Muscle of leg (tissue), 3 donors: ENCODE measurements at regions not wholly inside any gene's neighbourhood (a gene's known extent, or its start where the extent isn't known, plus 50 kb on each side); places are given as distances from the start of the nearest gene placed in this dataset.
"Not testable (repeated sequence)": the region's sequence is repeated elsewhere in the genome, so short reads cannot be mapped to it uniquely, and the experiment has no call there.

ENCODE experiments used
- DNase-seq: peaks from one replicate; pipeline ENCODE4 v3.0.0; 2013
- H3K27ac ChIP-seq: one replicate; pipeline ENCODE4 v1.5.1; 2013; ENCODE audit warnings: mild to moderate bottlenecking, low read length, control low read depth
- H3K27me3 ChIP-seq: one replicate; pipeline ENCODE4 v1.6.1; 2013; ENCODE audit warnings: low read length; ENCODE audit not compliant: control insufficient read depth, insufficient read depth
- H3K36me3 ChIP-seq: one replicate; pipeline ENCODE4 v1.6.1; 2013; ENCODE audit warnings: low read length; ENCODE audit not compliant: control insufficient read depth, insufficient read depth
- H3K4me1 ChIP-seq: one replicate; pipeline ENCODE4 v1.6.1; 2013; ENCODE audit warnings: low read length; ENCODE audit not compliant: control insufficient read depth, insufficient read depth
- H3K4me3 ChIP-seq: one replicate; pipeline ENCODE4 v1.5.1; 2013; ENCODE audit warnings: low read length, control low read depth
- H3K9me3 ChIP-seq: replicated peaks from 2 replicates; pipeline ENCODE4 v1.6.1; 2013; ENCODE audit warnings: low read depth, low read length; ENCODE audit not compliant: control insufficient read depth
- WGBS: methylation state at CpG from one replicate; pipeline ENCODE4 v1.1.5; 2013; ENCODE audit warnings: missing lambda C conversion rate; ENCODE audit not compliant: insufficient coverage; 5-methylcytosine and 5-hydroxymethylcytosine counted together

DNA sequence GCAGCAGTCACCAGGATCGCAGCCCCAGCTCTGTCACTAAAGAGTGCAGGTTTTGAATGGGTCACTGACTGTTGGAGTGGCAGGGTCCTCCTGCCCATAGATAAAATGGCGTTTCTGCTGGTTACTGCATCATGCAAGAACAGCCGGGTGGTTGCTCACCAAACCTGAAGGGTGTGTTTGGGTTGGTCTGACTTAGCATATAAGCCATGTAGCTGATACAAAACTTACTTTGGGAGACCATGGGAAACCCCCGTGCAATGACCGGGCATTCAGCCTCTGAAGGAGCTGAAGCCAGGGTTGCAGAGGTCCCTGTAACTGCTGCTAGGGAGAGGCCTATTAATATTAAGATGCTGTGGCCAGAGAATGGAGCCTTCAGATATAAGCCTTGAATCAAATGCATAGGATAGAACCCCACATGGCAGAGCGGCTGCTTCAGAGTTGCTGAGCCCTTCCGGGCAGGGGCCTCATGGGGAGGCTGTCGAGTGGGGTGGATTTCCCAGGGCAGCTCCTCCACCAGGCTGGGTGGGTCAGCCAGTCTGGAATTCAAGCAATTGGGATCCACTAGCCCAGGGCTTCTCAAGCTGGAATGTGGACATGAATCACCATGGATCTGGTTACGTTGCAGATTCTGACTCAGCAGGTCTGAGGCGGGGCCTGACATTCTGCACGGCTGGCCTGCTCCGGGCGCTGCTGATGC lies 70.9 kb upstream of the CTBP2 start:
- WGBS, result 77% methylated on average over 13 of the region's 13 CpGs
- no peaks in the 10 kb centered on the region for H3K9me3 ChIP-seq
- H3K36me3 ChIP-seq, result no peaks in the 10 kb centered on the region
- no peak for DNase-seq
- peaks cover 4% of the 10 kb centered on the region for H3K4me1 ChIP-seq
- no peak overlapping the region for H3K4me3 ChIP-seq
- no peak overlapping the region for H3K27ac ChIP-seq
- H3K27me3 ChIP-seq, result no peaks in the 10 kb centered on the region

DNA sequence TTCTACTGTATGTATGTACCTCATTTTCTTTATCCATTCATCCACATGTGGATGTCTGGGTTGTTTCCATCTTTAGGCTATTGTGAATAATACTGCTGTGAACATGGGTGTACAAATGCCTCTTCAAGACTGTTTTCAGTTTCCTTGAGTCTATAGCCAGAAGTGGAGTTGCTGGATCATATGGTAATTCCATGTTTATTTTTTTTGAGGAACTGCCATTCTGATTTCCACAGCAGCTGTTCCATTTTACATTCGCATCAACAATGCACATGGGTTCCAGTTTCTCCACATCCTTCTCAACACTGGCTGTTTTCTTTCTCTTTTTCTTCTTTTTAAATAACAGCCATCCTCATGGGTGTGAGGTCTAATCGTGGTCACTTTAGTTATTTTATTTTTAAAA lies 69.9 kb upstream of the CTBP2 start:
- Histone ChIP-seq H3K4me1 (peaks cover 4% of the 10 kb centered on the region), H3K4me3 (no peak overlapping the region), H3K27me3 (no peaks in the 10 kb centered on the region), H3K9me3 (no peaks in the 10 kb centered on the region), H3K27ac (no peak overlapping the region), H3K36me3 (no peaks in the 10 kb centered on the region)
- DNase-seq, result no peak
- no CpG with 5 or more reads among the region's 2 CpGs for WGBS

DNA sequence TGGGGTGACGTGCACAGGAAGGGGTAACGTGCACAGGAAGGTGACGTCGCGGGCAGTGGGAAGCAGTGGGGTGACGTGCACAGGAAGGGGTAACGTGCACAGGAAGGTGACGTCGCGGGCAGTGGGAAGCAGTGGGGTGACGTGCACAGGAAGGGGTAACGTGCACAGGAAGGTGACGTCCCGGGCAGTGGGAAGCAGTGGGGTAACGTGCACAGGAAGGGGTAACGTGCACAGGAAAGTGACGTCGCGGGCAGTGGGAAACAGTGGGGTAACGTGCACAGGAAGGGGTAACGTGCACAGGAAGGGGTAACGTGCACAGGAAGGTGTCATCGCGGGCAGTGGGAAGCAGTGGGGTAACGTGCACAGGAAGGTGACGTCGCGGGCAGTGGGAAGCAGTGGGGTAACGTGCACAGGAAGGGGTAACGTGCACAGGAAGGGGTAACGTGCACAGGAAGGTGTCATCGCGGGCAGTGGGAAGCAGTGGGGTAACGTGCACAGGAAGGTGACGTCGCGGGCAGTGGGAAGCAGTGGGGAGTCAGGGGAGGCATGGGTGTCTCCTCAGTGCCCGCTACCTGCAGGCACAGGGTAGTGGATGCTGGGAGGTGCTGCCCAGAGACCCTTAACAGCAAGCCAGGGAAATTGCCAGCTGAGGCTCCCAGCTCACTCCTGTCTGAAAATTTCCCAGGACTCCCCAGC lies 68.0 kb upstream of the CTBP2 start:
- not testable (repeated sequence) for H3K4me3 ChIP-seq, H3K4me1 ChIP-seq, H3K27me3 ChIP-seq, H3K9me3 ChIP-seq, H3K36me3 ChIP-seq, H3K27ac ChIP-seq, DNase-seq
- 89% methylated on average over 14 of the region's 38 CpGs for whole genome bisulfite sequencing

DNA sequence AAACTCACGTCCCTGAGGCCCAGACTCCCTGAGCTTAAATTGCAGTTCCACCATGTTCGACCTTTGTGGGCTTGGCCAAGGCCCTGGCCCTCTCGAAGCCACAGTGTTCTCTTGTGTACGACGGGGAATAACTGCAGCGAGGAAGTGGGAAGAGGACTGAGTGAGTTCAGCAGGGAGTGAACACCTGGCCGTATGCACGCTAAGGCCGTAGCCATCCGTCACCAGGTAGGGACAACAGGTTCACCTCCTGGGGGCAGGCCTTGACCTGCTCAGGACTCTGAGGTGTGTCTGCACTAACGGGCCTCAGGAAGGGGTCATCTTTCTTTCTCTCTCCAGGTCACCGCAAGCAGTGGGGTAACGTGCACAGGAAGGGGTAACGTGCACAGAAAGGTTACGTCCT lies 67.2 kb upstream of the CTBP2 start:
- Histone ChIP-seq H3K27me3 (peaks cover 2% of the 10 kb centered on the region), H3K4me3 (no peak overlapping the region), H3K27ac (no peak overlapping the region), H3K4me1 (peaks cover 4% of the 10 kb centered on the region), H3K9me3 (no peaks in the 10 kb centered on the region), H3K36me3 (no peaks in the 10 kb centered on the region)
- DNase-seq, result no peak
- WGBS, result 78% methylated on average over 12 of the region's 15 CpGs

DNA sequence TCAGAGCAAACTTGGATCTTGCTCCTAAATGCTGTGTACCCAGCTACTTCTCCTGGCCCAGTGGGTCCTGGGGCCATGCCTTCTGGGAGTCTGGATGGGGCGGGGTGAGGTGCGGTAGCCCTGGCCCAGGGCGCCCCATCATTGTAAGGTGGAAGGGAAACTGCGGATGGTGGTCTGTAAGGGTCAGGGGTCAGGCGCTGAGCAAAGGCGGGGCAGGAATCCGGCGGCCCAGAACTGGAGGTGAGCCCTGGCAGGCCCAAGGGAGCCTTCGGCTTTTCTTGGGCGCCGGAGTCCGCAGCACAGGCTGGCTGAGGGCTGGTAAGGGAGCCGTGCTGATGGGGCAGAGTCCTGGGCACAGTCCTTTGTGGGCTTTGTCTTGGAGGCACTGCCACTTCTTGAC lies 66.5 kb upstream of the CTBP2 start:
- Histone ChIP-seq H3K4me1 (peaks cover 4% of the 10 kb centered on the region), H3K36me3 (no peaks in the 10 kb centered on the region), H3K27ac (no peak overlapping the region), H3K4me3 (no peak overlapping the region), H3K9me3 (no peaks in the 10 kb centered on the region), H3K27me3 (peaks cover 3% of the 10 kb centered on the region)
- 92% methylated on average over 13 of the region's 13 CpGs for WGBS
- no peak for DNase-seq

DNA sequence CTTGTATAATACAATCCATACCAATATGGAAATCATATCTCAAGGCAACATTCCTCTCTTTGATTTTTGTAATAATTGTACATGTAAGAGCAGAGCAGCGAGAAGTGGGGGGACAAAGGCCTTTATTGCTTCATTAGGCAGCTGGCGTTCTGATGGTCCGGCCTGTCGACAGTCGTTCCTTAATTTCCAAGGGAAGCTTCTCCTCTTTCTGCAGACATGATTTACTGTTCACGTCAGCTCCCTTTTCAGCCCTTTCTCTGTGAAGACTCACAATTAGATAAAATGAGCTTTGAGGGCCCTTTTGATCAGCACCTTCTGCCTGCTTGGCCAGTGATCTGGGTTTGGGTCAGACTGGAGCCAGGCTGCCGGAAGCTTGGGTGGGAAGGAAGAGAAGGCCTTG lies 65.6 kb upstream of the CTBP2 start:
- H3K27me3 ChIP-seq, result peaks cover 5% of the 10 kb centered on the region
- H3K27ac ChIP-seq, result no peak overlapping the region
- H3K4me3 ChIP-seq, result no peak overlapping the region
- 72% methylated on average over 6 of the region's 7 CpGs for WGBS
- no peaks in the 10 kb centered on the region for H3K9me3 ChIP-seq
- DNase-seq, result no peak
- no peaks in the 10 kb centered on the region for H3K4me1 ChIP-seq
- H3K36me3 ChIP-seq, result no peaks in the 10 kb centered on the region

DNA sequence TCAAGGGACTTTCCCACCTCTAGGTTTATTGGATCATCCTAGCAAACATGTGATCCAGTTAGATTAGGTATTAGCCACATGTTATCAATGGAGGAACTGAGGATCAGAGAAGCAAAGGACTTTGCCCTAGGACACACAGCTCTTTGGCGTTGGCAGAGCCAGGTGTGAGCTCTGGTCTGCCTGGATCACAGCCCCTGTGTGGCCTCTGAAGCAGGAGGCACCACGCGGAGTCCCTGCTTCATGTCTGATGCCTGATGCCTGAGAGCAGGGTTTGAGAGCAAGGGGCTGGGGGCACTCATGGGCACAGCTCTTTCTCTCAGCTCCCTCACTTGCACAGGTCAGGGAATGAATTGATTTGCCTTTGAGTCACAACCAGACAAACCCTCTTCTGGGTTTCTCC lies 64.7 kb upstream of the CTBP2 start:
- Histone ChIP-seq H3K4me1 (no peaks in the 10 kb centered on the region), H3K36me3 (no peaks in the 10 kb centered on the region)
- 89% methylated on average over 3 of the region's 3 CpGs for WGBS

DNA sequence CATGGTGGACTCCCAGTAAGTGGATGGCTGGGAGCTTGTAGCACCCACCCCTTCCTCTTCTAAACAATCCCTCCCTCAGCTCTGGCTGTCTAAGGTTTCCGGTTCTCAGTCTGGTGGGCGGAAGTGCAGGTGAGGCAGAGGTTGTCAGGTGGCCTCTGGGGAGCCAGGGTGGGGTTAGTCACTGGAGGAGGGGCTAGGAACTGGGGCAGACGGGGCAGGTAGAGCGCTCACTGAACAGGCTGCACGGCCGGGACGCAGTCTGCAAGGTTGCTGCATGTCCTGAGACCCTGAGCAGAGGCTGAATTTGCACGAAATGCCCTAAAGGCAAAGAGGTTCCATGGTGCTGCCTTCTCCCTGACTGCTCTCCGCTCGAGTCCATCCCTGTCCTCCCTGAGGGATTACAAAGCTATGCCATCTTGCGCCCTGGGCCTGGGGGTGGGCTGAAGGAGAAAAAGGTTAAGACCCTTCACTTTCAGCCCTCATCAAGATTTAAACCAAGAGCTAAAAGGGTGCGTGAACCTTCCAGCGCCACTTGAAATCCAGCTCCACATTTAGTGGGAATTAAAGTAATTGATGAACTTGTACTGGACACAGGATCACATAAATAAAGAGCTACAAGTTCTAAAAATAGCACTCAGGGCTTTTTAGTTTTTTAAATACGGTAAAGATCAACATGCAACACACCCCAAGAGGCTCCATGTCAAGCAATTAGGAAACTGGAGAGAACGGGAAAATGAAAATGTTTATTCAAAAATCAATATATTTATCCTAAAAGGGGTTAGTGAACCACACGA lies 62.3 kb upstream of the CTBP2 start:
- H3K9me3 ChIP-seq, result no peaks in the 10 kb centered on the region
- H3K27ac ChIP-seq, result no peak overlapping the region
- 57% methylated on average over 5 of the region's 16 CpGs for WGBS
- no peak for DNase-seq
- no peaks in the 10 kb centered on the region for H3K4me1 ChIP-seq
- H3K27me3 ChIP-seq, result peaks cover 7% of the 10 kb centered on the region
- H3K36me3 ChIP-seq, result no peaks in the 10 kb centered on the region
- H3K4me3 ChIP-seq, result no peak overlapping the region

More for the DNA sequence above, 64.7 kb upstream of the CTBP2 start:
- DNase-seq, result no peak
- Histone ChIP-seq H3K9me3 (no peaks in the 10 kb centered on the region), H3K4me3 (no peak overlapping the region), H3K27ac (no peak overlapping the region), H3K27me3 (peaks cover 5% of the 10 kb centered on the region)

DNA sequence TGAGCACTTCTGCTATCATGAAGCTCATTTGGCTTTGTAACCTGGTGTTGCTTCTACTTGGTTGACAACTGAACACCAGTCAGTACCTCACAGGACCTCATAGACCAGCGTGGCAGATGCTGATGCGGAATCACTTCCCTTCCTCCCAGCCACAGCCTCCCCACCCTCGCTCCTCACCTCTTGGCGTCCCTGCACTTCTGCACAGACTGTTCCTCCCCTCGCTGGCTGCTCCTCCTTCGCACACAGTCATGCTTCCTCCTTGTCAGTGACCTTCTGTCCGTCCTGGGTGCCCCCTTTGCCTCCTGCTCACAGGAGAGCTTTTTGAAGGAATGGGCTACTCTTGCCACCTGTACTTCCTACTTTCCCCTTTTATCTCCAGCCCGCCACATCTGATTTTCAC lies 61.4 kb upstream of the CTBP2 start:
- no peaks in the 10 kb centered on the region for H3K36me3 ChIP-seq
- DNase-seq, result no peak
- no peaks in the 10 kb centered on the region for H3K9me3 ChIP-seq
- peaks cover 7% of the 10 kb centered on the region for H3K27me3 ChIP-seq
- H3K4me3 ChIP-seq, result no peak overlapping the region
- 61% methylated on average over 8 of the region's 8 CpGs for WGBS
- no peaks in the 10 kb centered on the region for H3K4me1 ChIP-seq
- no peak overlapping the region for H3K27ac ChIP-seq

DNA sequence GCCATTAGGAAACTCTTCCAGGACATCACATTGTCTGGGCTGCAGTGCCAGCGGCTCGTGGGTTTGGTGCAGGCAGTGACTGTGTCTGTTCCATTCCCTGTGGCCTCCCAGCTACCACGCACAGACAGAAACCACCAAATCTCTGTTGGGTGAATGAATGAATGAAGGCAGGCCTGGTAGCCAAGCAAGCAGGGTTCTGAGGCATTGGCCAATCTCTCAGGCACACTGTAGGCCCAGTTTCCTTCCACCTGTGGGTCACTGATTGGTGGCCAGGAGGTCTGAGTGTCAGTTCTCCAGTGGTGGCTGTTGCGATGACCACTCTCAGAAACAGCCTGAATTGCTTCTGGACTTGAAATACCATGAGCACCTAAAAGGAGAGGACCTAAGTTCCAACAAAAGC lies 59.4 kb upstream of the CTBP2 start:
- no peak for DNase-seq
- no peaks in the 10 kb centered on the region for H3K4me1 ChIP-seq
- H3K27me3 ChIP-seq, result peaks cover 7% of the 10 kb centered on the region
- 100% methylated on average over 1 of the region's 4 CpGs for WGBS
- H3K9me3 ChIP-seq, result no peaks in the 10 kb centered on the region
- H3K4me3 ChIP-seq, result no peak overlapping the region
- H3K36me3 ChIP-seq, result no peaks in the 10 kb centered on the region
- H3K27ac ChIP-seq, result no peak overlapping the region
